Mesothelial cell of epicardium (in vitro differentiated cells): ENCODE measurements at regions not wholly inside any gene's neighbourhood (a gene's known extent, or its start where the extent isn't known, plus 50 kb on each side); places are given as distances from the start of the nearest gene placed in this dataset.

Experiments
- DNase-seq, 2 experiments: peaks; one replicate each; pipeline ENCODE4 v3.0.0; 2021; ENCODE audit warnings: low spot score in 2 of 2; ENCODE audit not compliant: unreplicated experiment in 2 of 2
- H3K27ac Mint-ChIP-seq: 2 replicates; pipeline ENCODE4 v1.8.0; 2021; ENCODE audit warnings: mixed read lengths
- H3K27me3 Mint-ChIP-seq: 2 replicates; pipeline ENCODE4 v1.8.0; 2021; ENCODE audit warnings: low read depth, mixed read lengths
- H3K36me3 Mint-ChIP-seq: 2 replicates; pipeline ENCODE4 v1.8.0; 2021; ENCODE audit warnings: mixed read lengths
- H3K4me1 Mint-ChIP-seq: 2 replicates; pipeline ENCODE4 v1.8.0; 2021; ENCODE audit warnings: mixed read lengths
- H3K4me3 Mint-ChIP-seq: 2 replicates; pipeline ENCODE4 v1.8.0; 2021; ENCODE audit warnings: mild to moderate bottlenecking, moderate library complexity, mixed read lengths
- H3K9me3 Mint-ChIP-seq: 2 replicates; pipeline ENCODE4 v1.8.0; 2021; ENCODE audit warnings: mixed read lengths
- CTCF ChIP-seq: fragments of 200-600 bp; sonication (generic); IDR thresholded peaks from one replicate; pipeline ENCODE4 v1.5.0; 2021; ENCODE audit warnings: antibody characterized with exemption; ENCODE audit not compliant: unreplicated experiment

DNA sequence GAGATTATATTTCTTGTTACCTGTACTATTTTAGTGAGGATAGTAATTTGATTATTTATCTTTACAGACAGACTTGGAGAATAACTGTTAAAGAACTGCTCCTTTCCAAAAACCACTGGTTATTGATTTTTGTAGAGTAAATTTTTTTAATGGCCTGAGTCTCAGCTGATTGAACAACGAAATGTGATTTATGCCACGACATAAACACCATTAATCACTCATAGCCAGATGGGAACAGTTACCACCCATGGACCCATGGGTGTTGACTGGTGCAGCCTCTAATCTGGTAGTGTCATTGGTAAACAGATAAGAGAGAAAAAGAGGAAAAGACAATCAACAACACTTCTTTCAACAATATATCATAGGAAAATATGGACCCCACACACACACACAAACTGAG, 101.4 kb upstream of the BEND6 start:
- DNase-seq: no peak
- Mint-ChIP-seq H3K4me1 (peaks cover 25% of the 10 kb centered on the region), H3K27me3 (no peaks in the 10 kb centered on the region), H3K9me3 (no peaks in the 10 kb centered on the region), H3K27ac (no peak overlapping the region), H3K4me3 (no peak overlapping the region), H3K36me3 (no peaks in the 10 kb centered on the region)
- TF ChIP-seq CTCF: no peak

DNA sequence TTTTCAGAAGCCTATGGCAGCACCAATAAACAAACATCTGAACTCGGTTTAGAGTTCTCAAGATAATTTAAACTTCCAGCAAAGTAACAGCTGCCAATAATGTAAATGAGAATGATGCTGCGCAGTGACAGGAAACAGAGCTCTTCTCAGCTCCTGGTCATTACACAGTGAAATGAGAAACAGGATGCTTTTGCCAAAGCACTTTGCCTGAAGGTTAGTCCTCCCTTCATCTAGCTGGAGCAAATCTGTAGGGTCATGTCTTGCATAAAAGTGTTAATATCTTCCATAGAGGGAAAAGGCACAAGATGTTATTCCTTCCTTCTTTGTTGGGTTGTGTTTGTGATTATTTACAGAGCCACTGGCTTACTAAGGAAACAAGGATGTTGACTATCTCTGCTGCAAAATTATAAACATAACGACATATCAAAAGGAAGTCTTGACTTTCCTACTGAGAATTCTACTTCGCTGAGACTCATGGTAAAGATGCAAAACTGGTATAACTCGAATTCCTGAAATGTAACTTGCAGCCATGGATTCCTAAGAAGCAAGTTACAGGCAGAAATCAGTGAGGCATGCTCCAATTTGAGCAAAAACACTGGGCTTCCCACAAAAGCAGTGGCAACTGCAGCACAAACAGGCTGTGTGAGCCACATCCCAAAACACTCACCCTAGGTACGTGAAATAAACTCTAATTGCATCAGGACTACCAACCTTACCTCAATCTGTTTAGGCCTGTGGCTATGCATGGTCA, 102.5 kb upstream of the BEND6 start:
- TF ChIP-seq CTCF: no peak
- H3K27ac Mint-ChIP-seq: peak overlapping the region; percentile 84
- peaks cover 25% of the 10 kb centered on the region for H3K4me1 Mint-ChIP-seq
- no peaks in the 10 kb centered on the region for H3K27me3 Mint-ChIP-seq
- no peak for DNase-seq
- no peaks in the 10 kb centered on the region for H3K9me3 Mint-ChIP-seq
- H3K36me3 Mint-ChIP-seq: no peaks in the 10 kb centered on the region
- peak overlapping the region; percentile 83 for H3K4me3 Mint-ChIP-seq

DNA sequence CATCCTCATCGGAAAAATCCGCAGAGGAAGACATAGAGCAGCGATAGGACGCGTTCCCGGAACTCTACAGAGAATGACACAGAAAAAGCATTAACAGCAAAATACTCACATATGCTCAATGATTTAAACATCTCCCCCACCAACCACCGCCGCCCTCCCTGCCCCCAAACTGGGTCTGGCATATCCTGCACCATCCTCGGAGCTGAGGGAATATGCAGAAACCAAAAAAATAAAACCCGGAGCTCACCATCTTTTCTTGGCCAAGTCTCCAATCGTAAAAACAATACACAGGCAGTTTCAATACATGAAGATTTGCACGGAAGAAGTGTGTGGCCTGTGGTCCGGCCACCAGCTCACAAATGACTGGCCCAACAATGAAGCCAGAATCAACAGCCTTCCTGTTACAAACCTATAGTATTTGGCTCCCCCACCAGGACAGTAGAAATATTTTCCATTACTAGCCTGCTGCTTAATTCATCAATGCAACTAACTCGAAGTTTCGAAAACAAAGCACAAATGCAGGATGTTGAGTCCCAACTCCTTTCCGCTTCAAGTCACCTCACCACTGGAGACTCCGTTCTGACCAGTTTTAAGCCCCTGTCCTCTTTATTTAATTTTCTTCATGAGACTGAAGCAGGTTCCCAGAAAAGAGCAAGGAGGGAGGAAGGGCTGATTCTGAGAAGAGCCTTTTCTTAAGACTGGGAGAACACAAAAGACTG, 103.2 kb upstream of the BEND6 start:
- Mint-ChIP-seq H3K4me1 (peaks cover 25% of the 10 kb centered on the region), H3K36me3 (no peaks in the 10 kb centered on the region), H3K27me3 (no peaks in the 10 kb centered on the region), H3K4me3 (peak overlapping the region; percentile 83), H3K9me3 (no peaks in the 10 kb centered on the region), H3K27ac (peak overlapping the region; percentile 62)
- DNase-seq: no peak
- TF ChIP-seq CTCF: peak; percentile 46

DNA sequence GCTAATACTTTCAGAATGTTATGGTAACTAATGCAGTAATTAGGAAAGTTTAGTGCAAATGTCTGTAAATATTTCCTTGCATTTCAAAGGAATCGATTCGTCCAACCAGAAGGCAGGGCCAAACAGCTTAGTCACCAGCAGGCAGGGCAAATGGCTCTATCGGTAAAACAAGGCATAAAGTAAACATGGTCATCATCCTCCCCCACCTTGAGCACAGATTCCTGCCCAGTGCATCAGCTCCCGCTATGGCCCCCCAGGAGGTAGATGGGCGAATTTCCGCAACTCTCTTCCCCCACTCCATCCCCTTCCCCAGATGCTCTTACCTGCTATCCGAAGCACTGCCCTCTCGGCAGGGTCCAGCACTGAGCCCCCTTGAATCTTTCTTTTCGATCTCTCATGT, 103.8 kb upstream of the BEND6 start:
- DNase-seq: no peak
- no peaks in the 10 kb centered on the region for H3K27me3 Mint-ChIP-seq
- H3K4me1 Mint-ChIP-seq: peaks cover 25% of the 10 kb centered on the region
- H3K36me3 Mint-ChIP-seq: no peaks in the 10 kb centered on the region
- TF ChIP-seq CTCF: no peak
- H3K4me3 Mint-ChIP-seq: peak overlapping the region; percentile 83
- H3K9me3 Mint-ChIP-seq: no peaks in the 10 kb centered on the region
- peak overlapping the region; percentile 62 for H3K27ac Mint-ChIP-seq

DNA sequence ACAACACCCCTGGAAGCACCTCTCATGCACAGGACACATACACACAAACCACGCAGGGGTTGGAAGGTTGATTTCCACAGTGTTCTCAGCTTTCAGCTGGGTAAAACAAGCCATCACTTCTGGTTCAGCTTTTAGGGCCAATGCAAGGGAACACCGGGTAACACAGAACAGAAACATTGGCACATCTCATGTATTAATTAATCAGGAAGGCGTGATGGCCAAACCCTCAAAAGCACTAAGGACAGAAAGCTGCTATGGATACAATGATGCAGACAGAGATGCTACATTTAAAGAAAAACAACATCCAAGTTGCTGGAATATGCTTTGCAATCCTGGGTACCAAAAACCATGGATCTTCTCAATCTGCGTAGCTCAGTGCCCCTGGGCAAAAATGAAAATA, 104.3 kb upstream of the BEND6 start:
- TF ChIP-seq CTCF: no peak
- Mint-ChIP-seq H3K27me3 (no peaks in the 10 kb centered on the region), H3K27ac (no peak overlapping the region), H3K4me1 (peaks cover 25% of the 10 kb centered on the region), H3K4me3 (peak overlapping the region; percentile 83), H3K36me3 (no peaks in the 10 kb centered on the region), H3K9me3 (no peaks in the 10 kb centered on the region)
- DNase-seq: no peak
